HG03045 (cell line): ENCODE measurements at regions not wholly inside any gene's neighbourhood (a gene's known extent, or its start where the extent isn't known, plus 50 kb on each side); places are given as distances from the start of the nearest gene placed in this dataset.
"Not testable (repeated sequence)": the region's sequence is repeated elsewhere in the genome, so short reads cannot be mapped to it uniquely, and the experiment has no call there.

Experiments
- ATAC-seq: cut with Tn5 transposase; IDR thresholded peaks from one replicate; pipeline ENCODE4 v1.9.1; 2021; ENCODE audit warnings: mild to moderate bottlenecking, moderate library complexity; ENCODE audit not compliant: unreplicated experiment

DNA sequence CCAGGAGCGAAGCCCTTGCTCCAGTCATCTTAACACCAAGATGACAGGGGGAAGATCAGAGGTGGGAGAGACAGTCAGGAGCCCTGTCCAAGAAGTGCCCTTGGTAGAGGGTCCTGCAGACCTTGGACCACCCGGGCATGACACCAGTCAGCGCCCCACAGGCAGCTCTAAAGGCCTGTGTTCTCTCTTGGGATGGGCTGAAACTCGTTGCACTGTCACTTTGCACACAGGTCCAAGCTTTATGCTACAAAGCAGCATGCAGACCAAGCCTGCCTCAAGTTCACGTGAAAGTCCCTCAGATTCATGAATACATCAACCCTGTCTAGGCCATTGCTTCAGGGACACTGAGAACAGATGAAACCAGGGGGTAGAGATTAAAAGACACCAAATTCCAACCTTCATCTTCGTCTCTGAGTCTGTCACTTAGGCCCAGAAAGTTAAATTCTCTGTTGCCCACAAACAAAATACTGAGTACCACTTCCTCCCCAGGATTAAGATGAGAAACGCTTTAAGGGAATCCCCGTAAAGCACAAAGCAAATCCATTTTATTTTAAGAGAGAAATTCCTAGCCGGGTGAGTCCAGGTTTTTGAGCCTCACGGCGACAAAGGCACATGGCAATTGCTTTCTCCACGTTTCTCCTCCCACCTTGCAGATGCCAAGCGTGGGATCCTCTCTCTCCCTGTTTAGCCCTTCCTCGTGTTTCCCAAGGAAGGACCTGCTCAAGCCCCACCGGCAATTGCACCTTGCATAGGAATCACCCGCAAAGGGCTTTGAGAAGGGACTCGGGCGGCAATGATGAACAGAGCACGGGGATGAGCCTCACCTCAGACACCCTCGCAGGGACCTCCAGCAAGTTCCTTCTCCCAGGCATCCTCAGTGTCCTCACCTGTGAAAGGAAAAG lies 75.0 kb upstream of the ID2 start:
- ATAC-seq = peak; percentile 20

- no peak for ATAC-seq
These were observed 74.2 kb upstream of the ID2 start for GRCh38 chr2:8607606-8608005.

GRCh38 chr2:8608411-8608954 lies 73.4 kb upstream of the ID2 start:
- no peak for ATAC-seq

DNA sequence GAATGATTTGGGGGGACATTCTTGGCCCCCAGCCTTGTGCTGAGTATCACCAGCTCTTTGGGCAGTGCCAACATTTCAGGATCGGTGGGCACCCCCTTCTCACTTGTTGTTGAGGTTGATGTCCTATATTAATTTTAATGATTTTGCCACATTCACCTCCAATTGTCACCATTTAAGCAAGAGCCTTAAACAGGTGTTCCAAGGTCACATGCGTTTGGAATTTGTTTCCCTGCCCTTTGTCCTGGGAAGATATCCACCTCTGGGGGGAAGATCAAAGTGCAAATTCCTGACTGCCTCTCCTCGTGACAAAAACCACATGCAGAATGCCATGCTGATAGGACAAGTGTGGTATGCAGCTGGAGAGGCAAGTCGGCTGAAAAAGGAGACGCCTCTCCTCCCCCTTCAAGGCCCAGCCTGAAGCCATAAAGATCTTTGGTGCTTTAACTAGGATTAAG lies 72.5 kb upstream of the ID2 start:
- ATAC-seq = no peak

DNA sequence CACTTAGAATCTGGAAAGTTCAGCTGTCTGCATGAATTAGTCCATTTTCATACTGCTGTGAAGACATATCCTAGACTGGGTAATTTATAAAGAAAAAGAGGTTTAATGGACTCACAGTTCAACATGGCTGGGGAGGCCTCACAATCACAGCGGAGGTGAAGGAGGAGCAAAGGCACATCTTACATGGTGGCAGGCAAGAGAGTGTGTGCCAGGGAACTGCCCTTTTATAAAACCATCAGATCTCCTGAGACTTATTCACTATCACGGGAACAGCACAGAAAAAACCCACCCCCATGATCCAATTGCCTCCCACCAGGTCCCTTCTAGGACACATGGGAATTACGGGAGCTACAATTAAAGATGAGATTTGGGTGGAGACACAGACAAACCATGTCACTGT lies 71.1 kb upstream of the ID2 start:
- ATAC-seq = not testable (repeated sequence)

DNA sequence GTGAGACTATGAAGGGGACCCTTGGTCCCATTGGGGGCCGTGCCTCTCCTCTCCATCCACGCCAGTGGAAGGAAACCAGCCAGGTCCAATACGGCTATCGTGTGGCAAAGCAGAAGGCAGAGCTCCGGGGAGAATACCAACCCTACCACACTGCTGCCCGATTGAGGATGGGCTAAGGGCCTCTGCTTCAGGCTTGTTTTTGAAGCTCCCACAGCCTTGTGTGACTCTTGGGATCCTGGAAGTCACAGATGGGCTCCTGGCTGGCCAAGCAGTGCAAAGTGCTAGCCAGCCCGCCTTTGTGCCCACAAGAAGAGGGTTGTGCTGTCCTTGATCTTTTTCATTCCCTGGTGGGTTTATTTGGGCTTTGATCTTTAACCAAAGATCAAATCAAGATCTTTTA lies 70.6 kb upstream of the ID2 start:
- ATAC-seq = no peak

- no peak for ATAC-seq
These were observed 70.2 kb upstream of the ID2 start for GRCh38 chr2:8611700-8612099.

DNA sequence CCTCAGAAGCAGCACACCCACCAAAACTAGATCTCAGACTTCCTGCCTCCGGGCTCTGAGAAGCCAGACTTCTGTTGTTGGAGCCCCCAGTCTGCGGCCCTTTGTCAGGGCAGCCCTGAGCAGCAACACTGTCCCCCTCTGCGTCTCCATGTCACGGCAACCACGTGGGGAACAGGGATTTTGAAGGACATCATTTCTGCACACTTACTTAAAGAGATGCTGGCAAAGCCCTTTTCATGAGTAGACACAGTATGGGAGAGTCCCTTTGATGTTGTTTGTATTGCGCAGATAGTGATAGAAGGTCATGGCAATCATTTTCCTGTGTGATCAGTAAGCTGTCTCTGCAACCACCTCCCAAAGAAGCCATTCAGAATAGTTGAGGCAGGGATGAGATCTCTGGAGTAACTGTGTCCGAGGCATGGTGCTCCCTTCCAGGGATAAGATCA lies 69.1 kb upstream of the ID2 start:
- no peak for ATAC-seq

- ATAC-seq = not testable (repeated sequence)
These were observed 68.5 kb upstream of the ID2 start for GRCh38 chr2:8613207-8613999.

DNA sequence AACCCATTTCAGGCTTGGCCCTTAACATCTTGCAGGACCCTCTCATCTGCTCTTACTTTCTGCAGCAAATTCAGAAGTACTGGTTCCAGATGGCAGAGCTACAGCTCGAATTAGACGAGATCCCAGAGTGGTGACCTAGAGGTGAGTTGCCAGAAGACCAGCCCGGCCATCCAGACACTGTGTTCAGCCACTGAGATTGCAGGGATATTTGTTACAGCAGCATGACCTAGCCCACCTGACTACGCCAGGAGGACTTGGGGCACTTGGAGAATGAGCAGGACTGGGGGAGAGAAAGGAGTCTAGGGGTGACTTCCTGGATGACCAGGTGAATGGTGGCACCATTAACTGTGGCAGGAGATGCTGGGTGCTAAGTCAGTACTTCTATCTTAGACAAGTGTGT lies 67.2 kb upstream of the ID2 start:
- ATAC-seq = no peak

- ATAC-seq = no peak
These were observed 66.6 kb upstream of the ID2 start for GRCh38 chr2:8615252-8615575.

- no peak for ATAC-seq
These were observed 66.1 kb upstream of the ID2 start for GRCh38 chr2:8615576-8616281.

DNA sequence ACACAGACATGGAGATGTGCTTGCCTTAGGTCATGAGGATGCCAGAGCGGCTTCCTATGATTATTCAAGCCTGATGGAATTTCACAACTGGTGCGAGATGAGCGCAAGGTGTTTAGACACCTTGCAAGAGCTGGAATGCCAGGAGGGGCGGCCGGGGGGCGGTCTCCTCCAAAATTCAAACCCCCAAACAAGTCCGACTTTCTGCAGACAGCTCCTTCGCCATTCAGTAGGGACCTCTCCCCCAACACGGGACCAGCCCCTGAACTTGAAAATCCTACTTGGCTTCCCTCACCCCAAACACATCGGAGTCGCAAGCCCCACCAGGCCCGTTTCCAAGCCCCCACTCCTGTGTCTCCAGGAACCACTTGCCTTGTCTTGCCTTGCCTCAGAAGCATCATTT lies 64.8 kb upstream of the ID2 start:
- ATAC-seq = no peak

GRCh38 chr2:8617590-8617989 lies 64.3 kb upstream of the ID2 start:
- no peak for ATAC-seq

DNA sequence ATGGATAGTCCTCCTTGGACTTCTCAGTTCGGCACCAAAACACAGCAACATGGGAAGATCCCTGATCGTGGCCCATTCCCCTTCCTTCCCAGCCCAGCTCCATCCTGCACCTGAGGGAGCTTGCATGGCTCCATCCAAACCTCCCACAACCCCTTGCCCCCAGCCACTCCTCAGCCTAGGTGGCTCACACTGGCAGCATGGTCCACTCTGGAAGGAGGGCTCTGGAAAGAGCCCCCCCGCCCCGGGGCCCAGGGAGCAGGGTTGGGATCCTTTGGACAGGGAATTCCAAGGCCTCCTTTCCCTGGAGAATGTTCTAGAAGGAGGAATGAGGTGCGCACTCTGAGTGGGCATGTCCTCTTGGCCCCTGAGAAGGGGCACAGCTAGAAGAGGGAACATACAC lies 62.8 kb upstream of the ID2 start:
- ATAC-seq = no peak

GRCh38 chr2:8620611-8621382 lies 61.1 kb upstream of the ID2 start:
- ATAC-seq = no peak

DNA sequence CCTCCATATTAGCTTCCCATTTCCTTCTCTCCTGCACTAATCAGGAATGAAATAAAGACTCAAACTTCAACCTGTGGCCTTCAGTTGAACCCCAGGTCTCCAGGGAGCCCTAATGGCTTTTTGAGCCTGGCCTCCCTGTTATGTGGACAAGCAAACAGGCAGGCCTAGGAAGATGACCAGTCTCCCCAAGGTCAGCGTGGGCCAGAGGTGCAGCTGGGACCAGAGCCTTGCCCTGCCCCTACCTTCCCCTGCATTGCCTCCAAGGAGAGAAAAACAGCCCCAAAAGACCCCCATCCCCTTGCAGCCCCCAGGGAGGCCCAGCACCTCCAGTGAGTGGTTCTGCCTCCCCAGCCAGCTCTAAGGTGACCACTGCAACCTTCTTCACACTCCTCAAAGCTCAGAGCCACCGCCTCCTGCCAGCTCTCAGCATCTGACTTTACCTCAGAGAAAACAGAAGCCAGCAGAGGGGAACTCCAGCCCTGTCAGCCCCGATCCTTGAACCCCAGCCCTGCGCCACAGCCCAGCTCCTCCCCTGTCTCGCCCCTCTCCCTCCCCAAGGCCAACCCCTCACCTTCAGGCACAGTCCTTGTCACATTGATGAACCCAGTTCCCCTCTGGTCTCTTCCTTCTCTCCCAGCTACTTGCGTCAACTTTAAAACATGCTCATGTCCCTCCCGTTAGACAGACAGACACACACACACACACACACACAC lies 59.5 kb upstream of the ID2 start:
- ATAC-seq = no peak

GRCh38 chr2:8622924-8623465 lies 58.9 kb upstream of the ID2 start:
- ATAC-seq = no peak

DNA sequence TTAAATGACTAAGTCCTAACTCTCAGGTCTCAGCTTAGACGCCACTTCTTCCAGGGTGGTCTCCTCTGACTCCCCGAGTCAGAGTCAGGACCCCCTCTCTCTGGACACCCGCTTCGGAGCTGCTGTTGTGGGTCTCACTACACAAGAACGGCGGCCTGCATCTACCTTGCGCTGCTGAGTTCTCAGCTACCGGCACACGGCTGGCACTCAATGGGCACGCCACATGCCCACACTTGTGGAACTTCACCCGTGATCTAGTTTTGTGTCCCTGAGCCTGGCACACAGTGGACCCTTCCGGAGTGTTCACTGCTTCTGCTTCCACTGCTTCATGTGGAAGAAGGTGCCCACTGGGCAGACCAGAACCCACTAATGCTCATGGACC lies 58.3 kb upstream of the ID2 start:
- ATAC-seq = no peak
